B cell (primary cell): ENCODE measurements at regions not wholly inside any gene's neighbourhood (a gene's known extent, or its start where the extent isn't known, plus 50 kb on each side); places are given as distances from the start of the nearest gene placed in this dataset.

Source experiments
- ATAC-seq: fragments of 200-7000 bp; cut with Tn5 transposase; one replicate; pipeline ENCODE4 v1.10.0; 2021; ENCODE audit warnings: low read depth, mild to moderate bottlenecking, moderate number of reproducible peaks, moderate library complexity
- CTCF ChIA-PET: fragments of 350-600 bp; sonication (Branson Sonifier 250); formaldehyde crosslinking; loops from one replicate; lab custom pipeline; 2021; ENCODE audit warnings: antibody characterized with exemption, inconsistent platforms; lab: Charles Lee
- POLR2A ChIA-PET: fragments of 350-600 bp; sonication (Branson Sonifier 250); formaldehyde crosslinking; loops from one replicate; lab custom pipeline; 2021; ENCODE audit warnings: antibody characterized with exemption; lab: Charles Lee
- DNase-seq: peaks from one replicate; pipeline ENCODE4 v3.0.0; 2013
- H2AFZ ChIP-seq: 2 replicates; pipeline ENCODE4 v1.6.1; 2012; ENCODE audit warnings: mild to moderate bottlenecking, low read depth, low read length; ENCODE audit not compliant: insufficient read depth, poor library complexity, severe bottlenecking
- H3K27ac ChIP-seq, 2 donors: 1 replicate in 1 of 2; 2 replicates in 1 of 2; pipeline ENCODE4 v1.5.1; 2012 to 2013; ENCODE audit warnings: low read length in 2 of 2, mild to moderate bottlenecking in 2 of 2, moderate library complexity in 1 of 2
- H3K27me3 ChIP-seq, 4 experiments: fragments of 200-600 bp in 1 of 4; sonication (generic) in 1 of 4; replicated peaks in 1 of 4; 1 replicate in 2 of 4; 2 replicates in 2 of 4; pipeline versions ENCODE4 v1.6.1 to v1.7.0; 2013 to 2016; ENCODE audit warnings: low read length in 3 of 4, mild to moderate bottlenecking in 2 of 4, mixed read lengths in 1 of 4, moderate library complexity in 1 of 4; ENCODE audit not compliant: insufficient read depth in 4 of 4, control insufficient read depth in 3 of 4; ENCODE audit errors: control extremely low read depth in 1 of 4
- H3K36me3 ChIP-seq, 2 experiments: replicated peaks in 1 of 2; 1 replicate in 1 of 2; 2 replicates in 1 of 2; pipeline versions ENCODE4 v1.6.1 to v1.7.1; 2013; ENCODE audit warnings: low read length in 1 of 2; ENCODE audit not compliant: insufficient read depth in 2 of 2, control insufficient read depth in 1 of 2; ENCODE audit errors: control extremely low read depth in 1 of 2, extremely low read depth in 1 of 2
- H3K4me1 ChIP-seq, 2 donors: fragments of 200-600 bp in 1 of 2; sonication (generic) in 1 of 2; 1 replicate in 1 of 2; 2 replicates in 1 of 2; pipeline versions ENCODE4 v1.5.1 to v1.6.1; 2013 to 2017; ENCODE audit warnings: low read length in 2 of 2; ENCODE audit not compliant: control insufficient read depth in 2 of 2, insufficient read depth in 2 of 2
- H3K4me2 ChIP-seq: replicated peaks from 2 replicates; pipeline ENCODE3; 2012; ENCODE audit warnings: mild to moderate bottlenecking, low read depth, low read length; ENCODE audit not compliant: poor library complexity, severe bottlenecking
- H3K4me3 ChIP-seq, 5 experiments: fragments of 200-600 bp in 1 of 5; sonication (generic) in 1 of 5; 1 replicate in 3 of 5; 2 replicates in 2 of 5; pipeline versions ENCODE4 v1.5.1 to v1.7.0; 2011 to 2016; ENCODE audit warnings: low read length in 4 of 5, mild to moderate bottlenecking in 4 of 5, low read depth in 2 of 5, control low read depth in 1 of 5, moderate library complexity in 1 of 5; ENCODE audit not compliant: insufficient read depth in 1 of 5; ENCODE audit errors: control extremely low read depth in 1 of 5, extremely low read depth in 1 of 5
- H3K79me2 ChIP-seq: fragments of 200-600 bp; sonication (generic); one replicate; pipeline ENCODE4 v1.6.0; 2016; ENCODE audit warnings: low read length; ENCODE audit not compliant: control insufficient read depth, insufficient read depth
- H3K9ac ChIP-seq: fragments of 200-600 bp; sonication (generic); 2 replicates; pipeline ENCODE4 v1.6.1; 2017; ENCODE audit warnings: mild to moderate bottlenecking, low read length, moderate library complexity
- H3K9me3 ChIP-seq, 3 donors: one replicate each; pipeline versions ENCODE4 v1.6.1 to v1.7.1; 2013; ENCODE audit warnings: low read length in 2 of 3; ENCODE audit not compliant: control insufficient read depth in 2 of 3, insufficient read depth in 1 of 3; ENCODE audit errors: control extremely low read depth in 1 of 3
- H4K20me1 ChIP-seq: 2 replicates; pipeline ENCODE4 v1.6.0; 2012; ENCODE audit warnings: mild to moderate bottlenecking, low read length; ENCODE audit not compliant: insufficient read depth, control insufficient read depth, poor library complexity, severe bottlenecking
- H3K27ac Mint-ChIP-seq: one replicate; pipeline ENCODE4 v1.8.0; 2021; ENCODE audit warnings: mixed read lengths
- H3K27me3 Mint-ChIP-seq: one replicate; pipeline ENCODE4 v1.8.0; 2021; ENCODE audit warnings: mixed read lengths
- H3K4me1 Mint-ChIP-seq: one replicate; pipeline ENCODE4 v1.8.0; 2021; ENCODE audit warnings: mixed read lengths
- H3K4me3 Mint-ChIP-seq: one replicate; pipeline ENCODE4 v1.8.0; 2021; ENCODE audit warnings: mixed read lengths
- H3K9me3 Mint-ChIP-seq: one replicate; pipeline ENCODE4 v1.8.0; 2022; ENCODE audit warnings: mixed read lengths; ENCODE audit not compliant: insufficient read depth
- EZH2 ChIP-seq: IDR thresholded peaks from 2 replicates; pipeline ENCODE4 v1.6.1; 2012; ENCODE audit warnings: borderline replicate concordance, low read depth, mild to moderate bottlenecking, moderate library complexity, low read length; ENCODE audit not compliant: insufficient read depth, poor library complexity, severe bottlenecking
- WGBS: methylation state at CpG from one replicate; pipeline ENCODE4 v1.1.5; 2013; ENCODE audit warnings: missing lambda C conversion rate; ENCODE audit not compliant: insufficient coverage; 5-methylcytosine and 5-hydroxymethylcytosine counted together
- intact Hi-C: fragments of 100-400 bp; cut with micrococcal nuclease; formaldehyde crosslinking; loops from one replicate; pipeline ENCODE4 v1.10.0; 2022
- TF ChIP-seq, protein P1 (sequence below): fragments of 200-600 bp; IDR thresholded peaks from one replicate; pipeline ENCODE4 v1.8.0; 2022; ENCODE audit warnings: antibody characterized with exemption, mild to moderate bottlenecking

GRCh38 chr5:27482663-27483062 is 444.3 kb upstream of the CDH9 start:
- H3K9me3 ChIP-seq, result no peaks in the 10 kb centered on the region
- ChIA-PET CTCF (no interaction called here), POLR2A (no interaction called here)
- no peak overlapping the region for H3K4me2 ChIP-seq
- H3K27ac Mint-ChIP-seq, result no peak overlapping the region
- H3K4me1 ChIP-seq, result no peaks in the 10 kb centered on the region
- no peak overlapping the region for H2AFZ ChIP-seq
- H3K36me3 ChIP-seq, result no peaks in the 10 kb centered on the region
- intact Hi-C loops, result no loop called here
- H3K9ac ChIP-seq, result no peak overlapping the region
- no peaks in the 10 kb centered on the region for H3K79me2 ChIP-seq
- no peaks in the 10 kb centered on the region for H3K4me1 Mint-ChIP-seq
- H3K27me3 Mint-ChIP-seq, result no peaks in the 10 kb centered on the region
- DNase-seq (no peak), ATAC-seq (no peak)
- H3K4me3 Mint-ChIP-seq, result no peak overlapping the region
- H3K27me3 ChIP-seq, result no peaks in the 10 kb centered on the region
- no peaks in the 10 kb centered on the region for H3K9me3 Mint-ChIP-seq
- no peak for TF ChIP-seq EZH2
- TF ChIP-seq, protein P1, sequence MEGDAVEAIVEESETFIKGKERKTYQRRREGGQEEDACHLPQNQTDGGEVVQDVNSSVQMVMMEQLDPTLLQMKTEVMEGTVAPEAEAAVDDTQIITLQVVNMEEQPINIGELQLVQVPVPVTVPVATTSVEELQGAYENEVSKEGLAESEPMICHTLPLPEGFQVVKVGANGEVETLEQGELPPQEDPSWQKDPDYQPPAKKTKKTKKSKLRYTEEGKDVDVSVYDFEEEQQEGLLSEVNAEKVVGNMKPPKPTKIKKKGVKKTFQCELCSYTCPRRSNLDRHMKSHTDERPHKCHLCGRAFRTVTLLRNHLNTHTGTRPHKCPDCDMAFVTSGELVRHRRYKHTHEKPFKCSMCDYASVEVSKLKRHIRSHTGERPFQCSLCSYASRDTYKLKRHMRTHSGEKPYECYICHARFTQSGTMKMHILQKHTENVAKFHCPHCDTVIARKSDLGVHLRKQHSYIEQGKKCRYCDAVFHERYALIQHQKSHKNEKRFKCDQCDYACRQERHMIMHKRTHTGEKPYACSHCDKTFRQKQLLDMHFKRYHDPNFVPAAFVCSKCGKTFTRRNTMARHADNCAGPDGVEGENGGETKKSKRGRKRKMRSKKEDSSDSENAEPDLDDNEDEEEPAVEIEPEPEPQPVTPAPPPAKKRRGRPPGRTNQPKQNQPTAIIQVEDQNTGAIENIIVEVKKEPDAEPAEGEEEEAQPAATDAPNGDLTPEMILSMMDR, result no peak
- H4K20me1 ChIP-seq, result no peaks in the 10 kb centered on the region
- H3K4me3 ChIP-seq, result no peak overlapping the region
- H3K27ac ChIP-seq, result no peak overlapping the region
- WGBS, result no CpG with 5 or more reads among the region's 1 CpG

- Histone ChIP-seq H3K79me2 (no peaks in the 10 kb centered on the region), H3K4me2 (no peak overlapping the region), H3K4me1 (no peaks in the 10 kb centered on the region), H3K9ac (no peak overlapping the region), H4K20me1 (no peaks in the 10 kb centered on the region), H3K27ac (no peak overlapping the region), H2AFZ (no peak overlapping the region), H3K4me3 (no peak overlapping the region), H3K36me3 (no peaks in the 10 kb centered on the region), H3K9me3 (peaks cover 0 to 8% (median 0%) of the 10 kb centered on the region in 3 donors), H3K27me3 (no peaks in the 10 kb centered on the region)
- no CpG with 5 or more reads among the region's 4 CpGs for WGBS
- DNase-seq (no peak), ATAC-seq (no peak)
- ChIA-PET POLR2A (no interaction called here), CTCF (no interaction called here)
- TF ChIP-seq, protein P1, result no peak
- no peak for TF ChIP-seq EZH2
- Mint-ChIP-seq H3K27me3 (no peaks in the 10 kb centered on the region), H3K27ac (no peak overlapping the region), H3K4me3 (no peak overlapping the region), H3K9me3 (no peaks in the 10 kb centered on the region), H3K4me1 (no peaks in the 10 kb centered on the region)
- intact Hi-C loops, result no loop called here
Measured at GRCh38 chr5:27479859-27480258, 441.5 kb upstream of the CDH9 start.
